GM19328 (cell line): ENCODE measurements at regions not wholly inside any gene's neighbourhood (a gene's known extent, or its start where the extent isn't known, plus 50 kb on each side); places are given as distances from the start of the nearest gene placed in this dataset.

Source experiments
- ATAC-seq: cut with Tn5 transposase; IDR thresholded peaks from one replicate; pipeline ENCODE4 v1.9.1; 2021; ENCODE audit warnings: mild to moderate bottlenecking, moderate library complexity; ENCODE audit not compliant: unreplicated experiment

DNA sequence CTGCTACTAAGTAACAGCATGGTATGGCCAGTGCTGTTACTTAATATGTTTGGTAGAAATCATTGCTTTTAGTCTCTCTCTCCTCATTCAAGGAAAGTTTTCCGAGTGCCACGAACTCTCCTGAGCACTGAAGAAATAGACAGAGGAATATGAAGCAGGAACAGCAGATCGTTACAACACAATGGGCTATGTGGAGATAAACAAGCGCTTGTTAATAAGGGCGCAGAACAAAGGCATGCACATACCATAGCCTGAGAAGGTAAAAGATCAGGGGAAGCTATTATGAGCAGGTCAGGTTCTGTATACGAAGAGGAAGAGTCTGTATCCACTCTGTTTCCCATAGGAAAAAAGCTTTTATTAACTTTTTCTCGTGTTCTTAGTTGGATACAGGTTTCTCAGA lies 156.2 kb upstream of the CPNE8 start:
- ATAC-seq = no peak

- no peak for ATAC-seq
These were observed 143.0 kb upstream of the CPNE8 start for GRCh38 chr12:39048395-39048794.

DNA sequence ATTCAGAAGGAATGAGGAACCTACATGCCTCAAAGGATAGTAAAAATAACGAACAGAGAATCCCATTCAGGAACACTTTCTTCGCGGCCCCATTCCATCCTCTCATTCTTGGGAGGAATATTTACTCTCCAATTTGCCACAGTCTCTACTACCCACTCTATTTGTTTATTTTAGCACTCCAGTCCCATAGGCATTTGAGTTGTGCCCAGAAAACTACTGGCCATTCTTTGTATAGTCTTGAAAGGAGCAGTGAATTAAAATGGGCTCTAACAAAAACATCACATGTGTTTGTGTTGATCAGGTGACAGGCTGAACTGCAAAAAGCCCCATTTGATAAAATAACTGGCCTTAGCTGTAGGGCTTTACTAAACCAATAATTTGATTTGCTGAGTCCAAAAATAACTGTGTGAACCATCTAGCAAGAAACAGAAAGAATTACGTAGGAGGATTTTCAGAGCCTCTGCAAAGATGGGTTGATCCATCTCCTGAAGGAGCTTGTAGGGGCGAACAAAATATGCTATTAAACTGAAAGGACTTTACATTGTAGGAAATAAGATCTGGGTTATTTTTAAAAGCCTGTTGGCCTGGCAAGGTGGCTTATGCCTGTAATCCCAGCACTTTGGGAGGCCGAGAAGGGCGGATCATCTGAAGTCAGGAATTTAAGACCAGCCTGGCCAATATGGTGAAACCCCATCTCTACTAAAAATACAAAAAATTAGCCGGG lies 142.3 kb upstream of the CPNE8 start:
- no peak for ATAC-seq

DNA sequence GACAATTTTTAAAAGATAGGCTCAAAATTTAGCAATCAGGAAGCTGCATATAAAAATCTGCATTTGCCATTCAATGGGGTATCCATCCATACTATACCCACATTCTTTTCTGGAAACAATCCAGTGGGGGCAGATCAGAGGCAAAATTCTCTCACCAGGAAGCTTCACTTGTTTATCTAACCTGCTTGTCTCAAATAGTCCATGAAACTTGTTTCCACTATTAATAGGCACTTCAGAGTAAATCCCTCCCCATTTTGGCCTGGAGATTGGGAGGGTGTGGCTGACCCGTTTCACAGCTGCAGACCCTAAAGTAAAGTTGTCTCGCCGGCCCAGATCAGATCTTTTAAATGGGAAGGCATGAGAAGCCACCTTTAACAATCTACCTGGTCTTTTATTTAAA lies 139.4 kb upstream of the CPNE8 start:
- no peak for ATAC-seq

DNA sequence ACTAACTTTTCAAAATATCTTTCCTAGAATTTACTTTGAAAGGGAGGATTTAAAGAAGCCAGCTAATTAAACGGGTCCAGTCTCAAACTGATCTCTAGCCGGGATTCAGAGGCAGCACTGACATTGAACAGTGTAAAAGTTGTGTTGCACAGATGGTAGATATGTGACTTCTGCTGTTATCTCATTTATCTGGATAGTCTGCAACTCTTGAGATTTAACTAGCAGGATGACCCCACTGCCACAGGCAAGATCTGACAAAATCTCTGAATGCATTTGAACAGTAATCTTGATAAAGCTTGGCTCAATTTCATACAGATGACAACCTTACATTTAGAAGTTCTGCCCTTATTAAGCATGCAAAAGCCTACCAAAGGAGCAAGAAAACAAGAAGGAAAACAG lies 138.0 kb upstream of the CPNE8 start:
- ATAC-seq = no peak

DNA sequence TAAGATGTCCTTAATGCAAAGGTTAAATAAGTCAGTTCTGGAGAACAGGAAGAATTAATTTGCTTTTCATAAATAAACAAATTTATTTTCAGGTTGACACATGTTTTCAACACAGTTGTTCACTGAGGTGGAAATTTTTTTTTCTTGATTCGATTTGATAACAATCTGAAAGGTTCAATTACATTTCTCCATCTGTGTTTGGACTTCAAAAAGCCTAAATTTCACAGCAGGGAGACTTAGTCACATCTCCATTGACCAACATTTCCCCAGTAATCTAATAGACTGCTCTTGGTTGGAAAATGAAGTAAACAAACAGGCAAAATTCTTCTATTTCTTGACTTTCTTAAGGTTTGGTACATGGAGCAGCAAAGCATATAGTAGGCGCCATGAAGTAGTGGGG lies 134.9 kb upstream of the CPNE8 start:
- no peak for ATAC-seq

DNA sequence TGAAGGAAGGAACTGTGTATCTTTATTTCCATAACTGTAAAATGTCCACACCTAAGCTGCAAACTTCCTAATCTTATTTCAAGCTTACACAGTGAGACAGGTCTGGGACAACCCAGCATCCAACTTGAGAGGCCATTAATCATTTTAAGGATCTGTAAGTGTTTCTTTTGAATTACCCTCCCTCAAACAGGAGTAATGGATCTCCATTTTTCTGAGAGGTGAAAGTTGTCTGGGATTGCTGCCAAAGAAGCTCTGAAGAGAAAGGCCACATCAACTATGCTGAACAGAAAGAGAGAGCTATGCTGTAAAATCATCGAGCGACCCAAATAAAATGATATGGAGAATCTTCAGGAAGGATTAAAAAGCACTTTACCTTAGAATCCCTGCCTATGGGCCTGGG lies 131.7 kb upstream of the CPNE8 start:
- ATAC-seq = no peak

GRCh38 chr12:39036105-39036504 lies 130.7 kb upstream of the CPNE8 start:
- ATAC-seq = no peak

- ATAC-seq = no peak
These were observed 128.4 kb upstream of the CPNE8 start for GRCh38 chr12:39033782-39034181.

- no peak for ATAC-seq
These were observed 127.1 kb upstream of the CPNE8 start for GRCh38 chr12:39032448-39032847.

- ATAC-seq = no peak
These were observed 126.6 kb upstream of the CPNE8 start for GRCh38 chr12:39032034-39032433.

DNA sequence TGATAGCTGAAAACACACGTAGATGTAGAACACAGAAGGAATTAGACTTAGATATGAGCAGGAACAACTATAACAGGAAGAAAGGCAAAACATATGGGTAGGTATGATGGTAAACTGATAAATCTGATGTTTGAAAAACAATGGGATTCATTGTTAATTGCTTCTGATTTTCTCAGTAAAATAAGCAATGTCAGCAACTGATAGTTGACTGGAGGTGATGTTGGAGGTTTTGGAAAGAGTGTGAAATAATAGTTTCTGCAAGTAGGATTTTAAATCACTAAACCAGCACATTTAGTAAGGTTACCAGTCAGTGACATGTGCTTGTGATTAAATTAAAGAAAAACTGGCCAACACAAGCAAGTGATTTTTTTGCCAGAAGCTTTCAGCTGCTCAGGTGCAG lies 123.0 kb upstream of the CPNE8 start:
- no peak for ATAC-seq

DNA sequence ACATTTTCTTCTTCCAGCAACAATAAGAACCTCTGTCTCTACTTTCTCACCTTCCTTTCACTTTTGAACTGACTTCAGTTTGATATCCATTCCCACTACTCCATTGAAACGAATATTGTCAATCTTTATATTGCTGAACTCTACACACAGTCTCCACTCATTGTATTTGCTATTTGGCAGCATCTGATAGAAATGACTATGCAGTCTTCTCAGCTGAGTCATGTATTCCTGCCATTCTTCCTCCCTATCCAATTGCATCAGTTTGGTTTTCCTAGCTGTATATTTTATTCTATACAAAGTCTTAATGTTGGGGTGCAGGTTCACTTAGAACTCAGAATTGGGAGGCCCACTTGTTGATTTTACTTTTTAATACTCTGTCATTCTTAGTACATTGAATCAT lies 107.5 kb upstream of the CPNE8 start:
- ATAC-seq = no peak

GRCh38 chr12:39011166-39011565 lies 105.8 kb upstream of the CPNE8 start:
- ATAC-seq = no peak

DNA sequence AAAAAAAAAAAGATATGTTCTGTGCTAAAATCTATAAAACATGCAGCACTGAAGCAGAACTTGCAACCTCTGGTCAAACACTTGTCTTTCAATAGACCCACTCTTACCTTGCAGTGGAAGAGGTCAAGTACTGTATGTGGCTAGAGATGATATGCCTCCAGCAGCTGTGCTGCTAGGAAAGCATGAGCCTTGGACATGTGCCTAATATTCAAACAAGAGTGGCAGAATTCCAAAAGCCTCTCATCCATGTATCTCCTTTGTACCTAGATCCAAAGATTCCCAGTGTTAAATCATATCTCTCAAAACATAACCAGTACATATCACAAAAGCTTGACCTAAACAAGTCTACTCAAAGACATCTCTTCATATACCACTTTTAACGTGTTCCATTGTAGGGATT lies 105.0 kb upstream of the CPNE8 start:
- no peak for ATAC-seq

DNA sequence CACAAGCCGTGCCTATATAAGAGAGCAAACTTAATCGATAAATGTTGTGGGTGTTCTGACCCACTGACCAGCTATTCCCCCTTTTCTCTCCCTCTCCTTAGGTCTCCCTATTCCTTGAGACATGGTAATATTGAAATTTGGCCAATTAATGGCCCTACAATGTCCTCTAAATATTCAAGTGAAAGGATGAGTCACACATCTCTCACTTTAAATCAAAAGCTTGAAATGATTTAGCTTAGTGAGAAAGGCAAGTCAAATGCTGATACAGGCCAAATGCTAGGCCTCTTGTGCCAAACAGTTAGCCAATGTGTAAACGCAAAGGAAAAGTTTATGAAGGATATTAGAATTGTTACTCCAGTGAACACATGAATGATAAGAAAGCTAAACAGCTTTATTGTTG lies 102.2 kb upstream of the CPNE8 start:
- no peak for ATAC-seq

GRCh38 chr12:39006286-39006685 lies 100.9 kb upstream of the CPNE8 start:
- no peak for ATAC-seq

- no peak for ATAC-seq
These were observed 100.3 kb upstream of the CPNE8 start for GRCh38 chr12:39005671-39006070.

DNA sequence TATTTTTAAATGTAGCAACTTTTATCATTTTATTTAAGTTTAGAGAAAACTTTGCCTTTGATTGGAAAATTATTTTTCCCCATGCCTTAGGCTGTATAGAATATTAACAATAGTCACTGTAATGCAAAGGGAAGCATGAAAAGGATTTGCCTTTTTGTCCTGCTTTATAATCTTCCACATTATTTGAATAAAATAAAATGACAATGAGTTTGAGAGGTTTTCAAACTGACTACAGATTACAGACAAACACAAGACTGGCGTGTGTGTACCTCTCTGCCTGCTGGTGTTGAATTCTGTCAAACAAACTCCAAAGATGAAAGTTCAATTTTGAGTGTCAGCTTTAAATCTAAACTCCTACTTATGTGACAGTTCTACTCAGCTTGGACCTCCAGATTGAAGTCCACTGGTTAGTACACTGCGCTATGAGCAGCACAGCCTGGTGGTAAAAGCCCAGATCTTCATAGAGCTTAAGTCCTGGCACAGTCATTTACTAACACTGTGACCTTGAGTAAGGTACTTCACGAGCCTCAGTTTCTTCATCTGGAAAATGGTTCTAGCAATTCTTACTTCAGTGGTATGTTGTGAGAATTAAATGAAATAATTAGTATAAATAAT lies 98.3 kb upstream of the CPNE8 start:
- ATAC-seq = no peak

DNA sequence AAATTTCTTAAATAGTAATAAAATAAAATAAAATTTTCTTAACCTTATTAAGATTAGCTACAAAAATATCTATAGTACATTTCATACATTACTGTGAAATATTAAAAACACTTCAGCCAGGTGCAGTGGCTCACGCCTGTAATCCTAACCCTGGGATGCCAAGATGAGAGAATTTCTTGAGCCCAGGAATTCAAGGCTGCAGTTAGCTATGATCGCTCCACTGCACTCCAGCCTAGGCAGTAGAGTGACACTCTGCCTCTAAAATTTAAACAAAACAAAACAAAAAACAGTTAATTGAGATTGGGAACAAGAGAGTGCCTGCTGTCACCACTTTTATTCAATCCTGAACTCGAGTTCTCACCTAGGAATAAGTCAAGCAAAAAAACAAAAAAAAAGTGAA lies 95.0 kb upstream of the CPNE8 start:
- no peak for ATAC-seq

- ATAC-seq = no peak
These were observed 93.6 kb upstream of the CPNE8 start for GRCh38 chr12:38998887-38999482.

GRCh38 chr12:38995249-38995648 lies 89.9 kb upstream of the CPNE8 start:
- no peak for ATAC-seq

DNA sequence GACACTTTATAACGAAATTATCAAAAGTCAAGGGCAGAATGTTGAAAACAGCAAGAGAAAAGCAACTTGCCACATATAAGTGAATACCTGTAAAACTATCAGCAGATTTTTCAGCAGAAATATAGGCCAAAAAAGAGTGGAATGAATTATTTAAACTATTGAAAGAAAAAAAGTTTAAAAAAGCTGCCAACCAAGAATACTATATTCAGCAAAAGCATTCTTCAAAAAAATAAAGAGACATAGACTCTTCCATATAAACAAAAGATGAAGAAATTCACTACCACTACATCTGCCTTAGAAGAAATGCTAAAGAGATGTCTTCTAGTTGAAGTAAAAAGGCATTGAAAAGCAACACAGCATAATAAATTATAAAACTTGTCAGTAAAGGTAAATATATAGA lies 80.6 kb upstream of the CPNE8 start:
- ATAC-seq = no peak
